Stimulated activated CD4-positive, alpha-beta T cell treated with anti-CD3 and anti-CD28 coated beads, Interleukin-2, amount 100 ng/mL, for 24 hours (primary cell): ENCODE measurements at regions not wholly inside any gene's neighbourhood (a gene's known extent, or its start where the extent isn't known, plus 50 kb on each side); places are given as distances from the start of the nearest gene placed in this dataset.
"Not testable (repeated sequence)": the region's sequence is repeated elsewhere in the genome, so short reads cannot be mapped to it uniquely, and the experiment has no call there.

ENCODE experiments used
- DNase-seq, 2 donors: peaks; one replicate each; pipeline ENCODE4 v3.0.0-alpha.2; 2020

GRCh38 chr5:21482522-21482921 is 1370.6 kb downstream of the CDH12 start:
- not testable (repeated sequence) for DNase-seq

DNA sequence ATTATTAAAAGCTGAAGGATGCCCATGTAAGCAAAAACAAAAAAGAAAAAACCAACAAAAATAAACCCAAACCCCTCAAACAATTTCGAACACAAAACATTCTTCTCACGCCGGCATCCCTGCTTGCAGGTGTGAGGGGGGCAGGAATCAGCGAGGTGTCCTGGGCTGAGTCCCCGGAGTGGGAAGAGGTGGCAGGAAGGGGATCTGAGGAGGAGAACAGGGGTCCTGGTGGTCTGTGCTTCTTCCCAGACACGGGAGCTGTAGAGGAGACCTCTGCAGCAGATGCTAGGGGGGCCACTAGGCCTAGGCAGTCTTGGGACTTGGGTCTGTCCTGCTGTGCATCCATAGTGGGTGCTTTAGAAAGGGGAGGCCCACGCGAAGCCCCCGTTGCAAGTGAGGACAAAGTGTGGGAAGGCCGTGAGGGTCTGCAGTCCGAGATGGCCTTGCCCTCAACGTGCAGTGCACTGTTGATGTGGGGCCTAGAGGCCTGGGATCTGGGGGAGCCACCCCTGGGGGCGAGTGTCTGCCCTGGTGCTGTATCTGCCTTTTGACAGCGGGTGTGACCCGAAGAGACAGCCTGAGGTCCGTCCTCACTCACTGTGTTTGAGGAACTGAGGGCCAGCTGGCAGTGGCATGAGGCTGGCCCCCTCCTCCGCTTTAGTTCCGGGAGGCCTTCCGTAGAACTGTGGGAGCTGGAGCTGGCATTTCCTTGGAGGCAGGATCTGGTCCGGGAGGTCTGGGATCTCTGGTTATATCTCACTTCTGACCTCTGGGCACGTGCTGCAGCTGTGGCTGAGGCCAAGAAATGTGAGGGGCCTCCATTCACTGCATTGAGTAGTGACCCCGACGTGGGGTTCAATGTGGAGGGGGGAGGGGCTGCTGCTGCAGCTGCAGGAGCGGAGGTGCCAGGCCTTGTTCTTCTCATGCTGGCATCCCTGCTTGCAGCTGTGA is 1371.5 kb downstream of the CDH12 start:
- not testable (repeated sequence) for DNase-seq

DNA sequence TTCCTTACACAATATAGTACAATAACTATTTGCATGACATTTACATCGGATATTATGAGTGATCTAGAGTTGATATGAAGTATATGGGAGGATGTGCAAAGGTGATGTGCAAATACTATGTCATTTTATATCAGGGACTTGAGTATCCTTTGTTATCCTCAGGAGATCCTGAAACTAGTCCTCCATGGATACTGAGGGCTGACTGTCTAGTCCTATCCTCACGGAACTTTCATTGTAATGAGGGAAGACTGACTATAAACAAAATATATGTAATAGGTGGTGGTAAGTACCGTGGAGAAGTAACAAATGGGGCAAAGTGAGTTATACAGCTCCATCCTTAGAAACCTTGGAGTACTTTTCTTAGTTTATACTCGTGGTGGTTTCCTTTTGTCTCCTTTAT is 1373.1 kb downstream of the CDH12 start:
- not testable (repeated sequence) for DNase-seq

DNA sequence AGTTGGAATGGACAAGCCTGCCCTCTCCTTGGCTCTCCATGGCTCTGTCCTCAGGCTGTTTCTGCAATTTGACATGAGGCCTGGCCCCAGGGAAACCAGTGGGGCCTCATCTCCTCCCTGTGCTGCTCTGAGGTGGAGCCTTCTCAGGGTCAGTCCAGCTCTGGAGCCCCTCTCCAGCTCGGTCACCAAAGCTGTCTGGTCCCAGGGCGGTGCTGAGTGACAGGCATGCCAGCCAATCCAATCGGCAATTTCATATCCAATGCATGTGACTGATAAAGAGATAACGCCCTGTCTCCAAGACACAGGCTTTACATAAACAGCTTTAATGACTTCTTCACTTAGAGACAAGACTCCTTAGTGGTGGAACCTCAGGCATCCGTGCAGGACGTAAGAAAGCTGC is 1379.2 kb downstream of the CDH12 start:
- DNase-seq = not testable (repeated sequence)

GRCh38 chr5:21473436-21473835 is 1379.7 kb downstream of the CDH12 start:
- not testable (repeated sequence) for DNase-seq

DNA sequence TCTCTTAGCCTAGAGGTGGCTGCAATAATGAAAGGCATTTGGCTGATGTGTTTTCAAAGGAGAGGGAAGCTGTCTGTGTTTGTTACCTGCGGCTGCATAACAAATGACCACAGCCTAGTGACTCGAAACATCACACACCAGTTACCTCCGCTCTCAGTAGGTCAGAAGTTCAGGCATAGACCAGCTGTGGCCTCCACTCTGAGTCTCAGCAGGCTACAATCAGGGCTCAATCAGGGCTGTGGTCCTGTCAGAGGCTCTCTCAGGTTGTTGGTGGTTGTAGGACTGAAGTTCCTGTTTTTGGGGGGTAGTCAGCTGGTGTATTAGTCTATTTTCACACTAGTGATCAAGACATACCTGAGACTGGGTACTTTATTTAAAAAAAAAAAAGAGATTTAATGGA is 1381.5 kb downstream of the CDH12 start:
- not testable (repeated sequence) for DNase-seq

- DNase-seq = not testable (repeated sequence)
Measured at GRCh38 chr5:21469523-21470101, 1383.5 kb downstream of the CDH12 start.

- DNase-seq = not testable (repeated sequence)
Measured at GRCh38 chr5:21467544-21467943, 1385.6 kb downstream of the CDH12 start.

DNA sequence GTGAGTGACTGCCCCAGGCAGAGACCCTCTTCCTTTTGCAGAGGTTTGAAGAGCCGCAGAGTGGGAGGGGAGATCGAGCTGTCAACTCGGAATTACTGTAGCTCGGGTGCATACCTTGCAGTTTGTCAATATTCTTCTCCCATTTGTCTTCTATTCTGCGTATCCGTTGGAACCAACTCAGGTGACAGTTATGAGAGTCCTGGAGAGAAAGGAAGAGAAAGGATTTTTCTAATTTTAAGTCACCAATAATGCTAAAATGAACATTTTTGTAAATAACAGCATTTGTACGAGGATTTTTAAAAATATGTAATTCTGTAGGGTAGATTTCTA is 1393.4 kb downstream of the CDH12 start:
- DNase-seq = not testable (repeated sequence)

GRCh38 chr5:21452449-21452848 is 1400.7 kb downstream of the CDH12 start:
- DNase-seq = no peak

DNA sequence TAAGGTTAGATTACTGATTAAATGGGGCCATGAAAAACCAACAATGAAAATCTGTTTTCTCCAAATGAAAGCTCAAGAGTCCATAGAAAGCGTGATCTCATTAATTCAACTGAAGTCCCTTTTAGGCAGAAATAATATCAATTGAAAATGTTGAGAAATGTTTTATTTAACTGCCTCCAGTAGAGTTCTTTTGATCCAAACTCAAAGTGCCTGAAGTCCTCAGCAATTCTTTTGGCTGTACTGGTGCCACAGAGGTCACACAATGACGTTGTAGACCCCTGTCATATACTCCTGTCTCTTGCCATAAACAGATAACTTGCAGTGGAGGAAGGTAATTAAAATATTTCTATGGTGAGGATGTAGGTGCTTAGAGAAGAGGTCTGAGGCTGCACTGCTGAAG is 1420.5 kb downstream of the CDH12 start:
- DNase-seq = no peak

GRCh38 chr5:21424907-21425306 is 1428.2 kb downstream of the CDH12 start:
- no peak for DNase-seq

DNA sequence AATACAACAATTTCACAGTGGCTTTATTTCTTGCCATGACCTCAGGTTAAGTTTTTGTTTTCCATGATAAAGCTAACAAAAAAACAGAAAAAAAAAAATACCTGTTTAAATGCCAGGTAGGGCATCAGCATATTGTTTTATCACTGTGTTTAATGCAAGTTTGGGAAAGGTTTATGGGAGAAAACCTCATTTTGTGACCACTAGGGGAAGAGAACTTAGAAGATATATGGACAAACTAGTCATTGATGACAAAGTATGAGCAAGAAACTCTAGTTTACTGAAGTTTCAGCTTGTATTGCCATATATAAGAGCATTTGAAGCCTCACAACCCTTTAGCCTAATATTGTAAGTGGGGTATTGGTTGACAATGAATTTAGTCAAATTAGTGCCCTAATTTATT is 1431.4 kb upstream of the CDH18 start:
- no peak for DNase-seq

DNA sequence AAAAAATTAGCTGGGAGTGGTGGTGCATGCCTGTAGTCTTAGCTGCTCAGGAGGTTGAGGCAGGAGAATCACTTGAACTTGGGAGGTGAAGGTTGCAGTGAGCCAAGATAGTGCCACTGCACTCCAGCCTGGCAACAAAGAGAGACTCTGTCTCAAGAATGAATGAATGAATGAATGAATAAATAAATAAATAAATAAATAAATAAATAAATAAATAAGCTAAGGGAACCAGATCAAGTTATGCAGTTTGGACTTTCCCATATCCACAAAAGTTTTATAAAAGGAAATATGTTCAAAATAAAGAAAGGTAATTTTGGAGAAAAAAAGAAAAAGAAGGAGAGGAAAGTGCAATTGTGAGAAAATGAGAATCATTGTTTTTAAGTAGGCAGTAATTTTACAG is 1414.1 kb upstream of the CDH18 start:
- not testable (repeated sequence) for DNase-seq

DNA sequence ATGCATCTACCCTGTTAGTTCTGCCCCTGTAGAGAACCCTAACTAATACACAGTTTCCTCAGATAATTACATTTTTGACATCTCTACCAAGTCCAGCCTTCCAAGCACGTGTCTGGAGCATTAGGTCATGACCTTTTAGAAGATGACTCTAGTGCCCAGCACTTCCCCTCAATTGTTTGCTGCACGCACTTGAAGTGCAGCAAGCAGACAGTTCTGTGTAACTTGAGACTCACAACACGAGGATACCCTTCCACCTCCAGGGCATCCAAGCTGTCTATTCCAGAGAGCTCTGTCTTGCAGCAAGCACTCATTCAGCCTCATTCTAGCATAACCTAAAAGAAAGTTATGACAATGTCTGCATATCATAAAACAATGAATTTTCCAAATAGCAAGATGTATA is 1410.5 kb upstream of the CDH18 start:
- no peak for DNase-seq

DNA sequence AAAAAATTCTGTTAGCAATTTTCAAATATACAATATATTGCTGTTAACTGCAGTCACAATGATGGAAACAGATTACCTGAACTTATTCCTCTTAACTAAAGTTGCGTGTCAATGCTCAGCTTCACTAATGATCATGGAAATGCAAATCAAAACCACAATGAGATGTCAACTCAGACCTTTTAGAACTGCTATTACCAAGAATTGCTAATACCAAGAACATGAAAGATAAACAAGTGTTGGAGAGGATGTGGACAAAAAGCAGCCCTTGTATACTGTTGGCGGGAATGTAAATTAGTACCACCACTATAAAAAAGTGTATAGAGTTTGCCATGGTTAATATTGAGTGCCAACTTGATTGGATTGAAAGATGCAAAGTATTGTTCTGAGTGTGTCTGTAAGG is 1409.7 kb upstream of the CDH18 start:
- no peak for DNase-seq

DNA sequence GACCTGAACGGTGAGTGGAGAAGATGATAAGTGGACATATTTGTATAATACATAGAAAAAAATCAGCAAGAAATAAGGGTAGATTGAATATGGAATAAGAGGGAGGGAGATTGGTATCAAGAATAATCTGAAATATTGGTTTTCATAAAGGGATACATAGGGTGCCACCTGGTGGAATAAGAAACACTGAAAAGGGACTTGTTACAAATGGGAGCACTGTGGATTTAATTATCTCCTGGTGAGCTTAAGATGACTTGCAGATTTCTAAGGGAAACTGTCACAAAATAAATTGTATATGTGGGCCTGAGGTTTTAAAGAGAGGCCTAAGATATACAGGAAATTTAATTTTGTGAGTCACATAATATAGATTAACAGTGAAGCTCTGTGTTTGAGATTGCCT is 1403.5 kb upstream of the CDH18 start:
- no peak for DNase-seq

- DNase-seq = not testable (repeated sequence)
Measured at GRCh38 chr5:21360754-21361153, 1372.8 kb upstream of the CDH18 start.

DNA sequence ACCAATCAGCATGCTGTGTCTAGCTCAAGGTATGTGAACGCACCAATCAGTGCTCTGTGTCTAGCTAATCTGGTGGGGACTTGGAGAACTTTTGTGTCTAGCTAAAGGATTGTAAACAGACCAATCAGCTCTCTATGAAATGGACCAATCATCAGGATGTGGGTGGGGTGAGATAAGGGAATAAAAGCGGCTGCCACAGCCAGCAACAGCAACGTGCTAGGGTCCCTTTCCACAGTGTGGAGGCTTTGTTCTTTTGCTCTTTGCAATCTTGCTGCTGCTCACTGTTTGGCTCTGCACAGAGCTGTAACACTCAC is 1353.9 kb upstream of the CDH18 start:
- not testable (repeated sequence) for DNase-seq

GRCh38 chr5:21341203-21341947 is 1353.4 kb upstream of the CDH18 start:
- not testable (repeated sequence) for DNase-seq

DNA sequence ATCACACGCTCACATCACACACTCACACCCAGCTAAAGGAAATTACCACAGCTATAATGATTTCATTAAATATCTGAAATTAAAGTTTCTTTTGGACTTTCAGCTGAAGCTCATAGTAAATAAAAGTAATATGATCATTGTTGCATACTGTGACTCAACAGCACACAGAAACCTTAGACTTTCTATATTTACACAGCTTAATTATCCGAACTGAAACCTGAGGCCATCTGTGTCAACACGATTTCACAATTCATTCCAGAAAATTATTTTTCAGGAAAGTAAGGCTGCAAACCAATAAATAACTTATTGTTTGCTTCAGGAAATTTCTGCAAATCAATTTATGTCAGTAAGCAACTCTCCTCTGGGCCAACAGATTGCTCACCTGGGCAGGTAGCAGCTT is 1352.2 kb upstream of the CDH18 start:
- DNase-seq = not testable (repeated sequence)

- not testable (repeated sequence) for DNase-seq
Measured at GRCh38 chr5:21336478-21336877, 1348.5 kb upstream of the CDH18 start.

GRCh38 chr5:21315376-21315775 is 1327.4 kb upstream of the CDH18 start:
- not testable (repeated sequence) for DNase-seq

- DNase-seq = not testable (repeated sequence)
Measured at GRCh38 chr5:21301205-21301604, 1313.2 kb upstream of the CDH18 start.
